GM12875 (cell line): ENCODE measurements at regions not wholly inside any gene's neighbourhood (a gene's known extent, or its start where the extent isn't known, plus 50 kb on each side); places are given as distances from the start of the nearest gene placed in this dataset.

Experiments
- H3K4me3 ChIP-seq: one replicate; pipeline ENCODE4 v1.5.1; 2011; ENCODE audit warnings: low read depth, low read length, control low read depth
- TF ChIP-seq, protein P1 (sequence below): IDR thresholded peaks from 2 replicates; pipeline ENCODE4 v1.5.1; 2011; ENCODE audit warnings: low read depth, mild to moderate bottlenecking, control low read depth, inconsistent platforms, low read length, moderate library complexity, borderline replicate concordance; ENCODE audit not compliant: insufficient read depth

DNA sequence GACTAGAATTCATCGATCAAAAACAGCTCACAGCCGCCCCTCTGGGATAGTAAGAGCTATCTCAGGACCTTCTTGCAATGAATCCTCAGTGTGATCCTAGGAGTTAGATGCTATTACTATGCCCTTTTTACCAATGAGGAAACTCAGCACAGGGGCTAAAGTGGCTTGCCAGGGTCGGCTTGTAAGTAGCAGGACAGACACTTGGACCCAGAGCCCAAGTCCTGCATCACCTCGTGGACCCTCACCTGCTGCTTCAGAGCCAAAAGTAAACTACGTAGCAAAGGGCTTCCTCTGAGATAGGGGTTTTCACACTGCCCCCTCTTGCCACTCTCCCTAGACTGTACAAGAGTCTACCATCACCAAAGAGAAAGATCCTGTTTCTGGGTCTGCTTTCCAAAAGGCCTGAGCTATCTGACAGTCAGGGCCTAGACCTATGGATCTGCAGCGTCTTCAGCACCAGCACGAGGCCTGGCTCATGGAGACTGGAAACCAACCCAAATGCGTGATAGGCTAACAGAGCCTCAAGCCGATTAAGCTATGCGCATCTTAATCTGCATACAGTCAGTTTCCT lies 172.3 kb downstream of the ANKRD60 start:
- H3K4me3 ChIP-seq = no peak overlapping the region

GRCh38 chr20:58054780-58055373 lies 173.6 kb downstream of the ANKRD60 start:
- TF ChIP-seq, protein P1, sequence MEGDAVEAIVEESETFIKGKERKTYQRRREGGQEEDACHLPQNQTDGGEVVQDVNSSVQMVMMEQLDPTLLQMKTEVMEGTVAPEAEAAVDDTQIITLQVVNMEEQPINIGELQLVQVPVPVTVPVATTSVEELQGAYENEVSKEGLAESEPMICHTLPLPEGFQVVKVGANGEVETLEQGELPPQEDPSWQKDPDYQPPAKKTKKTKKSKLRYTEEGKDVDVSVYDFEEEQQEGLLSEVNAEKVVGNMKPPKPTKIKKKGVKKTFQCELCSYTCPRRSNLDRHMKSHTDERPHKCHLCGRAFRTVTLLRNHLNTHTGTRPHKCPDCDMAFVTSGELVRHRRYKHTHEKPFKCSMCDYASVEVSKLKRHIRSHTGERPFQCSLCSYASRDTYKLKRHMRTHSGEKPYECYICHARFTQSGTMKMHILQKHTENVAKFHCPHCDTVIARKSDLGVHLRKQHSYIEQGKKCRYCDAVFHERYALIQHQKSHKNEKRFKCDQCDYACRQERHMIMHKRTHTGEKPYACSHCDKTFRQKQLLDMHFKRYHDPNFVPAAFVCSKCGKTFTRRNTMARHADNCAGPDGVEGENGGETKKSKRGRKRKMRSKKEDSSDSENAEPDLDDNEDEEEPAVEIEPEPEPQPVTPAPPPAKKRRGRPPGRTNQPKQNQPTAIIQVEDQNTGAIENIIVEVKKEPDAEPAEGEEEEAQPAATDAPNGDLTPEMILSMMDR = no peak
- no peak overlapping the region for H3K4me3 ChIP-seq

More for the DNA sequence above, 172.3 kb downstream of the ANKRD60 start:
- TF ChIP-seq, protein P1 = no peak

DNA sequence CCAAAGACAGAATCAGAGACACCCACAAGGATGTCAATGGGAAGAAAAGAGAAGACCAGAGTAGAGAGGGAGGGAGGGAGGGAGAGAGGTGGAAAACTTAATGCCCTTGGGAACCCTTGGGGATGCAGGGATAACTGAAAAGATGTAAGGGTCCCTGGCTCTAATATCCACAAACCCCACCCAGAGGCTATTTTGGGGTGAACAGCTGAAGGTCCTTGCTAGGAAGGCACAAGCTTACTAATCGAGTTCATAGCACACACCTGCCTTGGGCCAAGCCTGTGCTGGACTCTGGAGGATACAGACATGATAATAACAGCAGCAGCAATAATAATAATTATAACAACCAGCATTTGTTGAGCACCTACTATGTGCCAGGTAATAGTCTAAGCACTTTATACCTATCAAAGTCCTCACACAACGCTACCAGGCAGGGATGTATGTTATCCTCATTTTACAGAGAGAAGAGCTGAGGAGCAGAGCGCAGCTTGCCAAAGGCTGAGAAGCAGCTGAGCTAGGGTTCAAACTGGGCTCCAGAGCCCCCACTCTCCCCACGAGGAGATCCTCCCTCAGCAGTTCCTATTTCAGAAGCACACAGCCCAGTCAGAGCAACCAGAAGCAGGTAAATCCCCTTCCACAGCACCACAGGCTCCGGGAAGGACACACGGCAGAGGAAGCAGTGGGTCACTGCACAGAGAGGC lies 174.2 kb downstream of the ANKRD60 start:
- TF ChIP-seq, protein P1 = no peak
- H3K4me3 ChIP-seq = no peak overlapping the region

DNA sequence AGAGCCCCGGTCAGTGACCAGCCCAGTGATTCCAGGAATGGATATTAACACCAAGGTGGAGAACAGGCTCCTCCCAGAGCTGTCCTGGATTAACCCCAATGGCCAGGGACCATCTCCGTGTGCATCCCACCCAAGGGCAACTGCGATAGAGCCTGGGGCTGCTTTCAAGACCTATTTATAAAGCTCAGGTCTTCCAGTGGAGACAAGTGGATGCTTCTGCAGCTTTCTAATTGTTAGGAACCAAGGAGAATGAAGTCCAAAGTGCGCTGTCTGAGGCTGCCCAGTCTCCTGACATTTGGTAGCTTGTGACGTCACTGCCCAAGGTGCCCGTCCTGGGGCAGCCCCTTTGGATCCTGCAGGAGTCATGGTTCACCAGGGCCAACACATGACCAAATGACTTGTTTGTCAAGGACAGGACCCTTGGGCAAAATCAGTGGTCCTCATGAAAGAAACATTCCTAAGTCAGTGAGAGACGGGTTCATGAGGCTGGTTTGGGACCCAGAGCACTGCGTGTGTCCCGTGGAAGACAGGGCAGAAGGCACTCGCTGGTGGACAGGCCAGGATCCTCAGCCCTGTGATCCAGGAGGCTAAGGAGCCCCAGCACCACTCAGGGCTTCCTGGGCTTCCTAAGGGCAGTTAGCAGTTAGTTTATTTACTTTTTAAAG lies 174.9 kb downstream of the ANKRD60 start:
- TF ChIP-seq, protein P1 = no peak
- no peak overlapping the region for H3K4me3 ChIP-seq

DNA sequence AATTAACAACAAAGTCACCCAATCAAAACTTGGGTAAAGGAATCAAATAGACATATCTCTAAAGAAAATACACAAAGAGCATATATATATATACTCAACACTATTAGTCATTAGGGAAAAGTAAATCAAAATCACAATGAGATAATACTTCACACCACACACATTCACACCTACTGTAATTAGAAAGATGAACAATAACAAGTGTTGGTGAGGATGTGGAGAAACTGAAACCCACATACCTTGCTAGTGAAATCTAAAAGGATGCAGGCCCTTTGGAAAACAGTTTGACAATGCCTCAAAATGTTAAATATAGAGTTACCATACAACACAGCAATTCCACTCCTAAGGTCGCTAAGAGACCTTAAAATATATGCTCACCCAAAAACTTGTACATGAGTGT lies 177.1 kb downstream of the ANKRD60 start:
- TF ChIP-seq, protein P1 = no peak
- H3K4me3 ChIP-seq = no peak overlapping the region

- TF ChIP-seq, protein P1 = no peak
- H3K4me3 ChIP-seq = no peak overlapping the region
Observed at GRCh38 chr20:58048096-58048702, 180.3 kb downstream of the ANKRD60 start.
